ENCODE measurements at regions not wholly inside any gene's neighbourhood (a gene's known extent, or its start where the extent isn't known, plus 50 kb on each side); places are given as distances from the start of the nearest gene placed in this dataset.

DNA sequence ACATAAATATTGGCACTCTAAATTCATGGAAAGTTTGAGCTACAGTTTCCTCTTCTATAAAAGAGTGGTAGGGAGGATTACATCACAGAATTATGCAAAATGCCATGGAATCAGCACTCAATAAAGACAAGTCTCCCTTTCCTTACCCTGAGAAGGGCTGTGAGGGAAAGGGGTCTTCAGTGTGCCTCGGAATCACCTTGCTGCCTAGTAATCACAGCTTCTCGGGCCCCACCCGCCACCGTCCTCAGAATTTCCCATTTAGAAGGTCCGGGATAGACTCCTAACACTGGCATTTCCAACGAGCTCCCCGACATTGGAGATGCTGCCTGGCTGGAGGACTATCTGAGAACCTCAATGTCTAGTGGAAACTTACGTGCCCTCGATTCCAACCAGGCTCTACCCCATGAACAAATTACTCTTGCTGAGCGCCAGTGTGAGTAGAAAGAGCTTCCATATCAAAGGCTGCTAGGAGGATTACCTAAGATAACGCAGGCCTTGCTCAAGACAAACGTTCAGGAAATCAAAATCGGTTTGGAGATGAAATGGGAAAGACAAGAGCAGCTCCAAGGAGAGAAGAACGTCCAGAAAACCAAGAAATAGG, 92.1 kb upstream of the CHD2 start:
- CTCF ChIA-PET: interaction anchor here (0.6 to 1.9 kb wide), 8 partner anchors 11 to 163 kb away, joined by 3 to 20 read pairs (median 4); partner anchors contain the start of gene CHD2
- POLR2A ChIA-PET (ENCODE audit: low non-redundant PET): interaction anchor here (0.8 to 2.9 kb wide), 3 partner anchors 74 to 100 kb away, joined by 3 to 27 read pairs (median 9); no protein-coding TSS in a partner anchor
- DNase-seq (ENCODE audit: low spot score): no peak
- TF ChIP-seq, protein P1, sequence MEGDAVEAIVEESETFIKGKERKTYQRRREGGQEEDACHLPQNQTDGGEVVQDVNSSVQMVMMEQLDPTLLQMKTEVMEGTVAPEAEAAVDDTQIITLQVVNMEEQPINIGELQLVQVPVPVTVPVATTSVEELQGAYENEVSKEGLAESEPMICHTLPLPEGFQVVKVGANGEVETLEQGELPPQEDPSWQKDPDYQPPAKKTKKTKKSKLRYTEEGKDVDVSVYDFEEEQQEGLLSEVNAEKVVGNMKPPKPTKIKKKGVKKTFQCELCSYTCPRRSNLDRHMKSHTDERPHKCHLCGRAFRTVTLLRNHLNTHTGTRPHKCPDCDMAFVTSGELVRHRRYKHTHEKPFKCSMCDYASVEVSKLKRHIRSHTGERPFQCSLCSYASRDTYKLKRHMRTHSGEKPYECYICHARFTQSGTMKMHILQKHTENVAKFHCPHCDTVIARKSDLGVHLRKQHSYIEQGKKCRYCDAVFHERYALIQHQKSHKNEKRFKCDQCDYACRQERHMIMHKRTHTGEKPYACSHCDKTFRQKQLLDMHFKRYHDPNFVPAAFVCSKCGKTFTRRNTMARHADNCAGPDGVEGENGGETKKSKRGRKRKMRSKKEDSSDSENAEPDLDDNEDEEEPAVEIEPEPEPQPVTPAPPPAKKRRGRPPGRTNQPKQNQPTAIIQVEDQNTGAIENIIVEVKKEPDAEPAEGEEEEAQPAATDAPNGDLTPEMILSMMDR (conservative IDR thresholded peaks at IDR 0.05; ENCODE audit: low read depth): no peak
- H3K27ac ChIP-seq: peak overlapping the region; percentile 99

DNA sequence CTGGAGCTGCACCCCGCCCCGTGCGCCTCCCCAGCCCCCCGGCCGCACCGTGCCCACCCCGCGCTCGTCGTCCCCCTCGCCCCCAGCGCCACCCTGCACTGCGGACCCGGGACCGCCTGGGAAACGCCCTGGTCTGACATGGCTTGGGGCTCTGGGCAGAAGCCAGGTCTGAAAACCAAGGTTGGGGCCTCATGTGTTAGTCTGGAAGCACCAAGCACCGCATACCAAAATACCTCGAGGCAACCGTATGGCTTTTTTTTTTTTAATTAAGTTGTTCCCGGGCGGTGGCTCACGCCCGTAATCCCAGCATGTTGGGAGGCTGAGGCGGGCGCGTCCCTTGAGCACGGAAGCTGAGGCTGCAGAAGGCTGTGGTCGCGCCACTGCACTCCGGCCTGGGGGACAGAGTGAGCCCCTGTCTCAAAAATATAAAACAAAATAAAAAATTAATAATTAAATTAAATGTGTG, 91.5 kb upstream of the CHD2 start:
- ChIA-PET CTCF (interaction anchor here (0.6 to 1.9 kb wide), 15 partner anchors 11 to 1905 kb away, joined by 3 to 20 read pairs (median 3); partner anchors contain the start of gene CHD2), POLR2A (ENCODE audit: low non-redundant PET) (interaction anchor here (0.9 to 2.9 kb wide), 3 partner anchors 11 to 99 kb away, joined by 4 to 27 read pairs (median 9); no protein-coding TSS in a partner anchor)
- H3K27ac ChIP-seq: peak overlapping the region; percentile 99
- TF ChIP-seq, protein P1 (conservative IDR thresholded peaks at IDR 0.05; ENCODE audit: low read depth): no peak
- no peak for DNase-seq (ENCODE audit: low spot score)

DNA sequence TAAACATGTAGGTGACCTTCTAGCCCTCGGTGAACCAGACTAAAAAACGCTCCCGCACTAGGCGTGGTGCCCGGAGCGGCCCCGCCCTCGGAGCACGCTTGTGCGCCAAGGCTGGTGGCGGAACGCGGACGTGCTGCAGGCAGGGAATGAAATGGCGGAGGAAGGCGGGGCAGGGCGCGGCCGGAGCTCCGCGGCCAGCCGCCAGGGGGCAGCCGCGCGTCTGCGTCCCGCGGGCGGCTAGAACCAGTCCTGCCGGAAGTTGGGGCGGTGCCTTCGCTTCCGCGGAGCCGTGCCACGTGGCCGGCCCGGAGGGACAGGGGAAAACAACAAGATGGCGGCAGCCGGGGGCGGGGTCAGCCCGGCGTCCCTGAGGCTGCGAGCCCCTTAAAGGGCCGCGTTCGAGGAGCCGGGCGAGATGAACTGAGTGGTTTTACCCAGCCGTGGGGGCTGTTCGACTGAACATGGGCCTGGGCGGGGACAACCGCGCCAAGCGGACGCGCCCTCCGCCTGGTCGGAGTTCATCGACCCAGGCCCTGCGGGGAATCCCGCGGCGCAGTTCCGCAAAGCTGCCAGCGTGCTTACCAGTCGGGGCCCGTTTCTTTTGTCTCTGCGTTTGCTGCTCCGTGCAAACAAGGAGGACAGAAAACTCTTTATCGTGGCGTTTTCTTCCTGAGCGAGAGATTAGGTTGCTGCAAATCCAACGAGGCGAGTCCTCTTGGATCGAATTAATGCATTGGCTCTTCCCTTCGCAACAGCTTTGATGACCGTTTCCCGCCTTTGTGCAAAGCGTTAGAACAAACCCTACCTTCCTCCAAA, 90.9 kb upstream of the CHD2 start:
- peak overlapping the region; percentile 99 for H3K27ac ChIP-seq
- ChIA-PET POLR2A (ENCODE audit: low non-redundant PET) (interaction anchor here (0.8 to 2.9 kb wide), 6 partner anchors 10 to 109 kb away, joined by 4 to 27 read pairs (median 7); partner anchors contain the start of gene CHD2), CTCF (interaction anchor here (0.6 to 1.9 kb wide), 17 partner anchors 10 to 1905 kb away, joined by 3 to 20 read pairs (median 3); partner anchors contain the start of gene CHD2)
- TF ChIP-seq, protein P1 (conservative IDR thresholded peaks at IDR 0.05; ENCODE audit: low read depth): peak; percentile 100
- peak; percentile 94 for DNase-seq (ENCODE audit: low spot score)

DNA sequence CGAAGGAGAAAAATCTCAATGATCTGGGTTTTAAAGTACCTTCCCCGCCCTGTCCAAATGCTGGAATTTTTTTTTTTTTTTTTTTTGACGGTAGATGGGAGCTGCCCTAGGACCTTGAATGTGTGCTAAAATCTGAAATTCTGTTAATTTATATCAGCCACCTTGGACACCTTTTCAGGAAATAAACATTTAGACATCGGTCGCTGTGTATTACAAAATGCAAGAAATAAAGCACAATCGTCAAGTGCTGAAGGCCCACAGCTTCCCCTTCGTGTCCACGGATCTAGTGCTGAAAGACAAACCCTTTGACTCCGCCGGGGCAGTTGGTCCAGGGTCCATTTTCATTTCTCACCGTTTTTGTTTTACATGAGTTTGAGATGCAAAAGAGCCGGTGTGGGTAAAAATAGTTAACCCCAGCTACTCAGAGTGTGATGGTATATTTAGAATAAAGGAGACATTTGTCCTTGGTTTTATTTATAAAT, 90.2 kb upstream of the CHD2 start:
- DNase-seq (ENCODE audit: low spot score): no peak
- POLR2A ChIA-PET (ENCODE audit: low non-redundant PET): interaction anchor here (0.8 to 2.9 kb wide), 5 partner anchors 12 to 108 kb away, joined by 5 to 27 read pairs (median 8); partner anchors contain the start of gene CHD2
- TF ChIP-seq, protein P1 (conservative IDR thresholded peaks at IDR 0.05; ENCODE audit: low read depth): no peak
- H3K27ac ChIP-seq: peak overlapping the region; percentile 99
- CTCF ChIA-PET: interaction anchor here (0.6 to 1.9 kb wide), 8 partner anchors 9 to 1189 kb away, joined by 3 to 20 read pairs (median 8); partner anchors contain the start of gene CHD2

DNA sequence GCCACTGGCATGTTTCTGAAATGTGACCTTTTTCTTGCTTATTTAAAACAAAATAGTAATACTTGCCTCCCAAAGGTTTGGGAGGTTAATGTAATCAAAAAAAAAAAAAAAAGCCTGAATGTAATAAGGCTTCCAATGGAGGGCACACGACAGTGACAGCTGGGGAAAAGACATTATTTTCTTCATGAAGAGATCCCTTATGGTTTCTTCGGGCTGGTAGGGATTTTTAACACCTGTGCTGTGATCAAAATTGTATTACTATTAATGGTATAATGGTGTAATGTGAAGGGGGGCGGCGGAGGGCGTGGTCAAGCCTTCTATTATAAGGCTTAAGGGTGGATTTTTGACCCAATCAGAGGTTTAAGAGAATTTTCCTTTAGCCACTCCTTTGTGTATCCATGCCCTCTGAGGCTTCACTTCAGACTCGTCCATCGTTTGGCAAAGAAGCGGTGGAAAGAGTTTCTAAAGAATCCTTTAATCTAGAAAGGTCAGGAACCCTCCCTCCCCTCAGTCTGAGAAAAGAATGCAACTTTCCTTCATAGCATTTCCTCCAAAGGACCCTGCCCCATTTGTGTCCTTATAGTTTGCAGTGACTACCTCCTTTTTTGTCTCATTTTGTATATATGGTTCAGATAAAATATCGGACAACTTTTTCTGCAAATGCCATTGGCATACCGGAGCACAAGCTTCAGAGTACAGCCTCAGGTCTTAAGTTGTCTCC, 89.5 kb upstream of the CHD2 start:
- ChIA-PET POLR2A (ENCODE audit: low non-redundant PET) (interaction anchor here (0.6 to 2.9 kb wide), 4 partner anchors 11 to 90 kb away, joined by 5 to 27 read pairs (median 7); partner anchors contain the start of gene CHD2), CTCF (interaction anchor here (0.6 to 1.9 kb wide), 5 partner anchors 9 to 1188 kb away, joined by 3 to 10 read pairs (median 5); no protein-coding TSS in a partner anchor)
- TF ChIP-seq, protein P1 (conservative IDR thresholded peaks at IDR 0.05; ENCODE audit: low read depth): no peak
- peak overlapping the region; percentile 99 for H3K27ac ChIP-seq
- DNase-seq (ENCODE audit: low spot score): no peak
